ENCODE measurements at regions not wholly inside any gene's neighbourhood (a gene's known extent, or its start where the extent isn't known, plus 50 kb on each side); places are given as distances from the start of the nearest gene placed in this dataset.

- DNase-seq (ENCODE audit: low spot score): peak; percentile 89
Observed at GRCh38 chr9:129383561-129384490, 205.8 kb upstream of the IER5L start.

GRCh38 chr9:129383019-129383560, 205.0 kb upstream of the IER5L start:
- DNase-seq (ENCODE audit: low spot score): peak; percentile 72

DNA sequence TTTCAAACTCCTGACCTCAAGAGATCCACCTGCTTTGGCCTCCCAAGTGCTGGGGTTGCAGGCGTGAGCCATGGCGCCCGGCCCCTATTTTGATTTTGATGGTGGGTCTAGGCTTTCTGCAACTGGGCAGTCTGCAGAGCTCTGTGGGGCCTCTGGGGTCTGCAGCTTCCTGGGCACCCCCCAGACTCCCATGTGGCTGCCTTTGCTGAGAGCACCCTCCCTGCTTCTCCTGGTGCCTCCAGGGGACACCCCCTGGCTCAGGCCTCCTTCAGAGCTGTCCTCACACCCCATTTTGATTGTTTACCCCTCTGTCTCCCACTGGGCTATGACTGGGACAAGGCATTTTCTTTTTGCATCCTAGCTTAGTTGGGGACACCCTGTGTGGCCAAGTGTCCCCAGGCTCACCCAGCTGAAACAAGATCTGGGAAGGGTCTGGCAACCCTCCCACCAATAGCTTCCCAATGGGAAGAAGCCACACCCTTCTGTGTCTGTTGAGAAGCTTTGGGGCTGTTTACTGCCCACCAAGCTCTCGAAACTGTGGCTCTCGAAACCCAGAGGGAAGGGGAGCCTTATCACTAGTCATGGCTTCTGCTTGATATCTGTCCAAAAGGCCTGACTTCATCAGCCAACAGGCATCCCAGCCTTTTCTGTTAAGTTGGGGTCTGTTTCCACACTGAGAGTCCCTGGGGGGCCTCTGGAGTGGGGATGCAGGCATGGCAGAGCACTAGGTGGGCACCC, 204.4 kb upstream of the IER5L start:
- DNase-seq (ENCODE audit: low spot score): peak; percentile 58

DNA sequence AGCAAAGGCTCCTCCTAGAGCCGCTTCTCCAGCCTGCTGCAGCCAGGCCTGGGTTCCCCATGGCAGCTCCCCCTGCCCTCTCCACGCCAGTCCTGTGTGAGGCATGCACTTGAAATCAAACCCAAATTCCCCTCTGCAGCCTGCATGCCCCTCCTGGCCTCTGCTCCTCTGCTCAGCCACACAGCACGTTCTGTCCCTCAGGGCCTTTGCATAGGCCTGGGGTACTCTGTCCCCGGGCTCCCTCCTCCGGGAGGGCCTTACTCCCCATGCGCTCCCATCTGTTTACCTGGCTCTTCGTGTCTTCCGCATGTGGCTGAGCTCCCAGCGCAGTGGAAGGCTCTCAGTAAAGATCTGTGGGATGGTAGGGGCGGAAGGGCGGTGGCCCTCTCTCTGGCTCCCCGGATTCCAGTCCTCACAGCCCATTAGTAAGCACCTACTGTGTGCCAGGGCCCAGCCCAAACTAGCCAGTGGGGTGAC, 203.5 kb upstream of the IER5L start:
- no peak for DNase-seq (ENCODE audit: low spot score)

- DNase-seq (ENCODE audit: low spot score): no peak
Observed at GRCh38 chr9:129380961-129381401, 202.9 kb upstream of the IER5L start.

DNA sequence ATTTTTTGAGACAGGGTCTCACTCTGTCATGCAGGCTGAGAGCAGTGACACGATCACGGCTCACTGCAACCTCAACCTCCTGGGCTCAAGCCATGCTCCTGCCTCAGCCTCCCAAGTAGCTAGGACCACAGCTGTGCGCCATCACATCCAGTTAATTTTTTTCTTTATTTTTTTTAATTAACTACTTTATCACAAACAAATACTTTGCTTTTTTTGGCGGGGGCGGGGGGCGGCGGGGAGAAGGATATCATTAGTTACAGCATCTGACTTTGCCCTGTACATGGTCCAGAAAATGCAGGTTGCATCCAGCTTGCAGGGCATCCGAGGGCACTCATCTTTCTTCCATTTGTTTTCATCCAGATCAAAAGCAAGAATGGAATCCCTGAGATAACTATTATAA, 201.8 kb upstream of the IER5L start:
- DNase-seq (ENCODE audit: low spot score): no peak

- no peak for DNase-seq (ENCODE audit: low spot score)
Observed at GRCh38 chr9:129379181-129379836, 201.2 kb upstream of the IER5L start.

DNA sequence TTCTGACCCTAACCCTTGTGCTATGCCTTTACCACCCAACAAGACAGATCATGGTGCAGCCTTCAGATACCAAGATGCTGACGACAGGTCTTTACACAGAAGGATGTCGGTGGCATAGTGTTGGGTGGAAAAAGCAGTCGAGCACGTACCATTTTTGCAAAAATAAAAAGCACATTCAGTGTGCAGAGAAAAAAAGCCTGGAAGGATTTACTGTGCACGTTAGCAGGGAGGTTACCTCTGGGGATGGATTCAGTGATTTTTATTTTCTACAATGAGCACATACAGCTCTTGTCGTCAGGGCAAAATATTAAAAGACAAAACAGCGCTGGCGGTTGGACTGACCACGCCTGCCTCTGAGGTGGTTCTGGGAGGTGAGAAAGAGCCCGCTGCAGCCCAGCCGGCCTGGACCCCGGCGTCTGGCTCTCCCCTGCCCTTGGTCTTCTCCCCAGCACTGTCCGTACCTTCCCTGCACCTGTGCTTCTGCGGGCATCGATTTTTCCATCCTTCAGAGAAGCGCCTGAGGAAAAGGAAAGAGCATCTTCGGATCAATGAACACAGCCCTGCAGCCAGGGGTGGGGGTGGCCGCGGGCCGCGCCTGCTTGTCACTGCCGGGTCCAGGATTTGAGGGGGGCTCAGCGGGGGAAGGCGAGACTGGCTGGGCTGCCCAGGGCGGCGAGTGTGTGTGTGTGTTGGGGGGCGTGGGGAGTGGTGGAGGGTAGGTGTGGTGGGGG, 200.0 kb upstream of the IER5L start:
- DNase-seq (ENCODE audit: low spot score): no peak

DNA sequence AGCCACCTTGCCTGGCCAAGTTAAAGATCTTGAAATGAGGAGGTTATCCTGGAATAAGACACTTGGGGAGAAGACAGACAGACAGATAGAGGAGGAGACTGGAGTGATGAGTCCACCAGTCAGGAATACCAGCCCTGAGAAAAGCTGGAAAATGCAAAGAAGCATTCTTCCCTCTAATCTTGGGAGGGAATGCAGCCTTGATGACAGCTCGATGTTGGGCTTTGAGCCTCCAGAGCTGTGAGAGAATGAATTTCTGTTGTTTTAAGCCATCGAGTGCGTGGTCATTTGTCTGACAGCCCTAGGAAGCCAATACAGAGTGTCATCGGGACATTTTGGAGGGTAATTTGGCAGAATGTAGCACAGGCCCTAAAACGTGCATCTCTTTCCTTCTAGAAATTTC, 199.1 kb upstream of the IER5L start:
- no peak for DNase-seq (ENCODE audit: low spot score)

- DNase-seq (ENCODE audit: low spot score): no peak
Observed at GRCh38 chr9:129375845-129376244, 197.8 kb upstream of the IER5L start.

- no peak for DNase-seq (ENCODE audit: low spot score)
Observed at GRCh38 chr9:129374651-129375050, 196.6 kb upstream of the IER5L start.

DNA sequence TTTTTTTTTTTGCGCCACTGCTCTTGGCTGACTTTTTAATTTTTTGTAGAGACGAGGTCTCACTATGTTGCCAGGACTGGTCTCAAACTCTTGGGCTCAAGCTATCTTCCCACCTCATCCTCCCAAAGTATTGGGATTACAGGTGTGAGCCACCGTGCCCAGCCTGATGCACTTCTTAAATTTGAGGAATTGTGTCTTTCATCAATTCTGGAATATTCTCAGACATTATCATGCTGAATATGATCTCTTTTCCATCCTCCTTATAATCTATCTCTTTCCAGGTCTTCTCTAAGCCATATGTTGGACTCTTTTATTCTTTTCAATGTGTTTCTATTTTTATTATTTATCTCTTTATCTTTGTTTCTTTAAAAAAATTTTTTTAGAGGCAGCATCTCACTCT, 196.2 kb upstream of the IER5L start:
- DNase-seq (ENCODE audit: low spot score): no peak

GRCh38 chr9:129373361-129373760, 195.3 kb upstream of the IER5L start:
- DNase-seq (ENCODE audit: low spot score): no peak

GRCh38 chr9:129370770-129371169, 192.7 kb upstream of the IER5L start:
- DNase-seq (ENCODE audit: low spot score): no peak

DNA sequence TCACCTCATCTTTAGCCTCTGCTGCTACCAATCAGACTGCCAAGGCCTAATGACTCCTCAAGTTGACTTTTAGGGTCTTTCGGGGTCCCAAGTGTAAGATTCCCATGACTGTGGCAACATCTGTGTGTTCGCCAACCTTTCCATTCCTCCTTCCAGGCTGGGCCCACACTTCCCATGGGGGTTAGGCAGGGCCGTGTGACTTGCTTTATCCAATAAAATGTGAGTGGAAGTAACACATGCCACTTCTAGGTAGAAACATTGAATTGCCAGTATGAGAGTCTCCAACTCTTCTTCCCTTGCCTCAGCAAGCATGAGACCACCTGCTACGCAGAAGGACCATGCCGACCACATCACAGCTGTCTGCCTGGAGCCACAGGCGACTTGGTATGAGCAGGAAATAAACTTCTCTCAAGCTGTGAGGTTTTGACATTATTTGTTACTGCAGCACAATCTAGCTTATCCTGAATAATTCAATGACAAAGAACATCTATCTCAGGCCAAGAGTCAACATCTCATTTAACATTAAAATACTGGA, 190.4 kb upstream of the IER5L start:
- no peak for DNase-seq (ENCODE audit: low spot score)

DNA sequence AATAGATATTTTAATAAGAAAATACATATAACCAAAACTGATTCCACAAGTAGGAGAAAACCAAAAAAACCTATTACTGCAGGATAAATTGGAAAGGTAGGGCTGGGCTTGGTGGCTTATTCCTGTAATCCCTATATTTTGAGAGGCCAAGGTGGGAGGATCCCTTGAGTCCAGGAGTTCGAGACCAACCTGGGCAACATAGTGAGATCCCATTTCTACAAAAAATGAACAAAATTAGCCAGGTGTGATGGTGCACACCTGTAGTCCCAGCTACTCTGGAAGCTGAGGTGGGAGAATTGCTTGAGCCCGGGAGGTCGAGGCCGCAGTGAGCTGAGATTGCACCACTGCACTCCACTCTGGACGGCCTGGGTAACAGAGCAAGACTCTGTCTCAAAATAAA, 189.2 kb upstream of the IER5L start:
- DNase-seq (ENCODE audit: low spot score): no peak

DNA sequence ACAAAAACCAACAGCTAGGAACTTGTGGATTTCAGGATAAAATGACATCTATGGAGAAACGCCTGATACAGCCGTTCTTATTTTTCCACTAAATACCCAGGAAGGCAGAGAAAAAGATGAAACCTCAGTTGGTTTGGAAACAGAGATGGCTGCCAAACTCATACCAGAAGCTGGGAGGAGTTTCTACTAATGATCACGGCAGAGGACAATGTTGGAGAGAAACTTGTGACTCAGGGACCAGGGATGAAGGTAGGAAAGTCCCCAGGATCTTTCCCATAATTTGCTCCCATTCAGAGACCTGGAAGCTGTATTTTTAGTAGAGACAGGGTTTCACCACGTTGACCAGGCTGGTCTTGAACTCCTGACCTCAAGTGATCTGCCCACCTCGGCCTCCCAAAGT, 187.1 kb upstream of the IER5L start:
- no peak for DNase-seq (ENCODE audit: low spot score)

DNA sequence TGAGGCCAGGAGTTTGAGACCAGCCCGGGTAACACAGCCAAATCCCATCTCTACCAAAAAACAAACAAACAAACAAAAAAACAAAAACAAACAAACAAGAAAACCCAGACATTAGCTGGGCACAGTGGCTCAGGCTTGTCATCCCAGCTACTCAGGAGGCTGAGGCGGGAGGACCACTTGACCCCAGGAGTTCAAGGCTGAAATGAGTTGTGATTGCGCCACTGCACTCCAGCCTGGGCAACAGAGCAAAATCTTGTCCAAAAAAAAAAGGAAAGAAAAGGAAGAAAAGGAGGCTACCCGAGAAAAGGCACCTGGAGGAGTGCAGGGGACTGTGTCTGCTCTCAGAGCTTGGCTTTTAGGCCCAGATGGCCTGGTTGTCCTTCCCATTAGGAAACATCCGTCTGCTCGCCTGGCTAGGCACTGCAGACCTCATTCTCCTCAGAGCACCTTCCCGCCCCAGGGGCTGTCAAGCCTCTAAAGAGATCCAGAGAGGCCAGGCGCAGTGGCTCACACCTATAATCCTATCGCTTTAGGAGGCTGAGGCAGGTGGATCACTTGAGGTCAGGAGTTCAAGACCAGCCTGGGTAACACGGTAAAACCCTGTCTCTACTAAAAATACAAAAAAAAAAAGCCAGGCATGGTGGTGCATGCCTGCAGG, 185.3 kb upstream of the IER5L start:
- no peak for DNase-seq (ENCODE audit: low spot score)

DNA sequence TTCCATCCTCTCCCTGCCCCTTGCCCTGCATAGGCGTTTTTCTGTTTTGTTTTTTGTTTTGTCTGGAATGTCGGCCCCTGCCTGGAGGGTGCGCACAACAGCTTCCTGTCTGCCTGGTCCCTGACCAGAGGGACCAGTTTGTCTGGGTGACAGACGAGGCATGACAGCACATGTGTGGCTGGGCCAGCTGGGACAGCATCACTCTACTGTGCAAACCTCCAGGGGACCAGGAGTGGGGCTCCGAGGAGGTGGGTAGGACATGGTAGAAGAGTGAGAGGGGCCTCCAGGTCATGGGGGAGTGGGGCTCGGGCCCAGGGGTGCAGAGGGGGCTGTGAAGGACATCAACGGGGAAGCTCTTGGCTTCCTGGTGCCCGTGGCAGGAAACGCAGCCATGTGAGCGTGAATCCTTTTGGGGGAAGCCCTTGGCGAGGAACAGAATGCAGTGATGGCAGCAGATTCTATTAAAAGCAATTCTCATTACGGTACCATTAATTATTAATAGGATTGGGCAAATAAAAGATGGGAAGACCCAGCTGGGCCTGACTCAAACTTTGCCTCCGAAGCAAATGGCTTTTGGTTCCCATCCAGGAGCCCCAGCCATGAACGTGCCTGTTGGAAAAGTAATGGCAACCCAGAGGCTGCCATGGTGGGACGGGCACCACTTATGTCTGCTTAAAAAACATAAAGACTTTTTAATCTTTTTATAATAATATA, 184.4 kb upstream of the IER5L start:
- peak; percentile 61 for DNase-seq (ENCODE audit: low spot score)

DNA sequence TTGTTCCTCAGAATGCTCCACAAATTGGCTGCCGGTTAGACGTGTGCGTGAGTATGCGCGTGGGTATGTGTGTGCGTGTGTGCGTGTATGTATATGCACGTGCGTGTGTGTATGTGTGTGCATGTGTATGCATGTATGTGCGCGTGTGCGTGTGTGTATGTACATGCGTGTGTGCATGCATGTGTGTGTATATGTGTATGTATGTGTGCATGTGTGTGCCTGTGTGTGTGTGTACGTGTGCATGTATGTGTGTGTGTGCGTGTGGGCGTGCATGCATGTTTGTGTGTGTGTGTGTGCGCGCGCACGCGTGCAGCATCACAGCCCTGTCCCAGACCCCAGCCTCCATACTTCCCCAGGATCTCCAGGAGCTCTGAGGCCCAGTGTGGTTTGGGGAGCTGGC, 183.1 kb upstream of the IER5L start:
- no peak for DNase-seq (ENCODE audit: low spot score)
